Neural cell (in vitro differentiated cells): ENCODE measurements at regions not wholly inside any gene's neighbourhood (a gene's known extent, or its start where the extent isn't known, plus 50 kb on each side); places are given as distances from the start of the nearest gene placed in this dataset.

Experiments
- H2AFZ ChIP-seq: fragments of 200-600, 300-800 bp; sonication (generic), shearing (Covaris generic); 2 replicates; pipeline ENCODE4 v1.6.0; 2014; ENCODE audit warnings: low read depth, mild to moderate bottlenecking, antibody characterized with exemption, low read length, moderate library complexity
- H3F3A ChIP-seq: fragments of 200-600 bp; shearing (Covaris generic); 2 replicates; pipeline ENCODE4 v1.6.1; 2016; ENCODE audit warnings: mild to moderate bottlenecking, moderate library complexity, mixed read lengths, antibody characterized with exemption, low read length; ENCODE audit not compliant: insufficient read depth, poor library complexity, severe bottlenecking
- H3K27ac ChIP-seq: fragments of 200-600, 300-800 bp; sonication (generic), shearing (Covaris generic); 2 replicates; pipeline ENCODE4 v1.5.1; 2014; ENCODE audit warnings: mild to moderate bottlenecking, low read length, moderate library complexity
- H3K27me3 ChIP-seq: fragments of 300-800, 200-600 bp; sonication (generic), shearing (Covaris generic); 2 replicates; pipeline ENCODE4 v1.6.0; 2014; ENCODE audit warnings: mild to moderate bottlenecking, low read depth, low read length, moderate library complexity; ENCODE audit not compliant: insufficient read depth
- H3K36me3 ChIP-seq: fragments of 300-800, 200-600 bp; sonication (generic), shearing (Covaris generic); 2 replicates; pipeline ENCODE4 v1.5.1; 2014; ENCODE audit warnings: mild to moderate bottlenecking, antibody characterized with exemption, low read length, moderate library complexity; ENCODE audit not compliant: insufficient read depth
- H3K4me2 ChIP-seq: fragments of 300-800, 200-600 bp; sonication (generic), shearing (Covaris generic); 2 replicates; pipeline ENCODE4 v1.6.0; 2014; ENCODE audit warnings: mild to moderate bottlenecking, low read length
- H3K4me3 ChIP-seq: fragments of 300-800, 200-600 bp; sonication (generic), shearing (Covaris generic); 2 replicates; pipeline ENCODE4 v1.5.1; 2014; ENCODE audit warnings: mild to moderate bottlenecking, low read length, moderate library complexity
- H3K79me2 ChIP-seq: fragments of 200-600 bp; shearing (Covaris generic); replicated peaks from 2 replicates; pipeline ENCODE4 v1.6.0; 2014; ENCODE audit warnings: mild to moderate bottlenecking, low read length, moderate library complexity; ENCODE audit not compliant: insufficient read depth
- H3K9ac ChIP-seq: fragments of 300-800, 200-600 bp; sonication (generic), shearing (Covaris generic); 2 replicates; pipeline ENCODE4 v1.6.1; 2016; ENCODE audit warnings: mild to moderate bottlenecking, low read length, mixed read lengths
- H3K9me2 ChIP-seq: fragments of 200-600 bp; shearing (Covaris generic); 2 replicates; pipeline ENCODE4 v1.6.1; 2016; ENCODE audit warnings: mild to moderate bottlenecking, low read length, mixed read lengths; ENCODE audit not compliant: insufficient read depth
- H3K9me3 ChIP-seq: fragments of 200-600, 300-800 bp; sonication (generic), shearing (Covaris generic); 2 replicates; pipeline ENCODE4 v1.6.1; 2016; ENCODE audit warnings: mild to moderate bottlenecking, mixed run types, low read length, moderate library complexity, mixed read lengths
- H4K20me1 ChIP-seq: fragments of 200-600 bp; shearing (Covaris generic); 2 replicates; pipeline ENCODE4 v1.6.1; 2016; ENCODE audit warnings: mild to moderate bottlenecking, mixed run types; ENCODE audit not compliant: insufficient read depth
- EP300 ChIP-seq: fragments of 450-650 bp; conservative IDR thresholded peaks from 2 replicates; pipeline ENCODE4 v1.6.1; 2014; ENCODE audit warnings: antibody characterized with exemption, mild to moderate bottlenecking, moderate library complexity; ENCODE audit not compliant: poor library complexity, severe bottlenecking
- EZH2 ChIP-seq: fragments of 200-600, 300-800 bp; shearing (Covaris generic), sonication (generic); IDR thresholded peaks from 2 replicates; pipeline ENCODE4 v1.6.1; 2014; ENCODE audit warnings: antibody characterized with exemption, low read length, borderline replicate concordance, mild to moderate bottlenecking; ENCODE audit not compliant: insufficient read depth, poor library complexity, severe bottlenecking
- MXI1 ChIP-seq: fragments of 450-650 bp; conservative IDR thresholded peaks from 2 replicates; pipeline ENCODE4 v1.6.1; 2014; ENCODE audit warnings: antibody characterized with exemption, mild to moderate bottlenecking; ENCODE audit not compliant: poor library complexity, severe bottlenecking
- POLR2AphosphoS5 ChIP-seq: IDR thresholded peaks from 2 replicates; pipeline ENCODE4 v1.6.1; 2012
- RAD21 ChIP-seq: fragments of 450-650 bp; conservative IDR thresholded peaks from 2 replicates; pipeline ENCODE4 v1.6.1; 2014; ENCODE audit warnings: antibody characterized with exemption, mild to moderate bottlenecking, moderate library complexity
- SMC3 ChIP-seq: fragments of 450-650 bp; conservative IDR thresholded peaks from 2 replicates; pipeline ENCODE4 v1.6.1; 2014; ENCODE audit warnings: antibody characterized with exemption, mild to moderate bottlenecking, moderate library complexity; ENCODE audit not compliant: poor library complexity
- TAF1 ChIP-seq: IDR thresholded peaks from 2 replicates; pipeline ENCODE4 v1.6.1; 2012; ENCODE audit warnings: low read depth
- TF ChIP-seq, protein P1 (sequence below): IDR thresholded peaks from 2 replicates; pipeline ENCODE4 v1.6.1; 2012; ENCODE audit warnings: borderline replicate concordance
- TF ChIP-seq, protein P2 (sequence below): fragments of 450-650 bp; IDR thresholded peaks from 2 replicates; pipeline ENCODE4 v1.5.1; 2014; ENCODE audit warnings: antibody characterized with exemption, mild to moderate bottlenecking, moderate library complexity; ENCODE audit not compliant: poor library complexity, severe bottlenecking

DNA sequence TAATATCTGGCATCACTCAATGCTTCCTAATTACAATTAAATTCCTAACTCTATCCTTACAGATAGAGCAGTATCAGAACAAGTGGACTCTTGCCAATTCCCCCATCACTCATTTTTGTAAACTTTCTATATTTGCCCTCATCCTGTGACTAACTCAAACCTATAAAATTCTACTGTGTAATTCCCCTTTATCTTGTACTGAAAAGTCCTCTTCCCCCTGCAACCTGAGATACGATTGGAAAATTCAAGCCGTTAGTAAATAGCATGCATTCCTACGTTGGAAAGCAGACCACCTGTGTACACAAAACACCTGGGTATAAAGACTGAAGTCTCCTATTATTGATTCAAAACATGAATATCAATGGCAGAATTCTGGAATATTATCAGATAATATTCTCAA lies 70.4 kb upstream of the KCNQ5 start:
- TF ChIP-seq POLR2AphosphoS5 = no peak
- no peak for TF ChIP-seq EP300
- TF ChIP-seq, protein P1, sequence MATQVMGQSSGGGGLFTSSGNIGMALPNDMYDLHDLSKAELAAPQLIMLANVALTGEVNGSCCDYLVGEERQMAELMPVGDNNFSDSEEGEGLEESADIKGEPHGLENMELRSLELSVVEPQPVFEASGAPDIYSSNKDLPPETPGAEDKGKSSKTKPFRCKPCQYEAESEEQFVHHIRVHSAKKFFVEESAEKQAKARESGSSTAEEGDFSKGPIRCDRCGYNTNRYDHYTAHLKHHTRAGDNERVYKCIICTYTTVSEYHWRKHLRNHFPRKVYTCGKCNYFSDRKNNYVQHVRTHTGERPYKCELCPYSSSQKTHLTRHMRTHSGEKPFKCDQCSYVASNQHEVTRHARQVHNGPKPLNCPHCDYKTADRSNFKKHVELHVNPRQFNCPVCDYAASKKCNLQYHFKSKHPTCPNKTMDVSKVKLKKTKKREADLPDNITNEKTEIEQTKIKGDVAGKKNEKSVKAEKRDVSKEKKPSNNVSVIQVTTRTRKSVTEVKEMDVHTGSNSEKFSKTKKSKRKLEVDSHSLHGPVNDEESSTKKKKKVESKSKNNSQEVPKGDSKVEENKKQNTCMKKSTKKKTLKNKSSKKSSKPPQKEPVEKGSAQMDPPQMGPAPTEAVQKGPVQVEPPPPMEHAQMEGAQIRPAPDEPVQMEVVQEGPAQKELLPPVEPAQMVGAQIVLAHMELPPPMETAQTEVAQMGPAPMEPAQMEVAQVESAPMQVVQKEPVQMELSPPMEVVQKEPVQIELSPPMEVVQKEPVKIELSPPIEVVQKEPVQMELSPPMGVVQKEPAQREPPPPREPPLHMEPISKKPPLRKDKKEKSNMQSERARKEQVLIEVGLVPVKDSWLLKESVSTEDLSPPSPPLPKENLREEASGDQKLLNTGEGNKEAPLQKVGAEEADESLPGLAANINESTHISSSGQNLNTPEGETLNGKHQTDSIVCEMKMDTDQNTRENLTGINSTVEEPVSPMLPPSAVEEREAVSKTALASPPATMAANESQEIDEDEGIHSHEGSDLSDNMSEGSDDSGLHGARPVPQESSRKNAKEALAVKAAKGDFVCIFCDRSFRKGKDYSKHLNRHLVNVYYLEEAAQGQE = no peak
- TF ChIP-seq, protein P2, sequence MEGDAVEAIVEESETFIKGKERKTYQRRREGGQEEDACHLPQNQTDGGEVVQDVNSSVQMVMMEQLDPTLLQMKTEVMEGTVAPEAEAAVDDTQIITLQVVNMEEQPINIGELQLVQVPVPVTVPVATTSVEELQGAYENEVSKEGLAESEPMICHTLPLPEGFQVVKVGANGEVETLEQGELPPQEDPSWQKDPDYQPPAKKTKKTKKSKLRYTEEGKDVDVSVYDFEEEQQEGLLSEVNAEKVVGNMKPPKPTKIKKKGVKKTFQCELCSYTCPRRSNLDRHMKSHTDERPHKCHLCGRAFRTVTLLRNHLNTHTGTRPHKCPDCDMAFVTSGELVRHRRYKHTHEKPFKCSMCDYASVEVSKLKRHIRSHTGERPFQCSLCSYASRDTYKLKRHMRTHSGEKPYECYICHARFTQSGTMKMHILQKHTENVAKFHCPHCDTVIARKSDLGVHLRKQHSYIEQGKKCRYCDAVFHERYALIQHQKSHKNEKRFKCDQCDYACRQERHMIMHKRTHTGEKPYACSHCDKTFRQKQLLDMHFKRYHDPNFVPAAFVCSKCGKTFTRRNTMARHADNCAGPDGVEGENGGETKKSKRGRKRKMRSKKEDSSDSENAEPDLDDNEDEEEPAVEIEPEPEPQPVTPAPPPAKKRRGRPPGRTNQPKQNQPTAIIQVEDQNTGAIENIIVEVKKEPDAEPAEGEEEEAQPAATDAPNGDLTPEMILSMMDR = no peak
- no peak for TF ChIP-seq TAF1
- no peak for TF ChIP-seq EZH2
- TF ChIP-seq MXI1 = no peak
- H3K27ac ChIP-seq = no peak overlapping the region
- H3K9me2 ChIP-seq = no peaks in the 10 kb centered on the region
- no peaks in the 10 kb centered on the region for H3K9me3 ChIP-seq
- H3K4me3 ChIP-seq = no peak overlapping the region
- H3F3A ChIP-seq = peaks cover 4% of the 10 kb centered on the region
- H3K4me2 ChIP-seq = no peak overlapping the region
- no peak overlapping the region for H2AFZ ChIP-seq
- H3K79me2 ChIP-seq = no peaks in the 10 kb centered on the region
- no peaks in the 10 kb centered on the region for H3K27me3 ChIP-seq
- no peaks in the 10 kb centered on the region for H4K20me1 ChIP-seq
- no peaks in the 10 kb centered on the region for H3K36me3 ChIP-seq
- no peak overlapping the region for H3K9ac ChIP-seq

DNA sequence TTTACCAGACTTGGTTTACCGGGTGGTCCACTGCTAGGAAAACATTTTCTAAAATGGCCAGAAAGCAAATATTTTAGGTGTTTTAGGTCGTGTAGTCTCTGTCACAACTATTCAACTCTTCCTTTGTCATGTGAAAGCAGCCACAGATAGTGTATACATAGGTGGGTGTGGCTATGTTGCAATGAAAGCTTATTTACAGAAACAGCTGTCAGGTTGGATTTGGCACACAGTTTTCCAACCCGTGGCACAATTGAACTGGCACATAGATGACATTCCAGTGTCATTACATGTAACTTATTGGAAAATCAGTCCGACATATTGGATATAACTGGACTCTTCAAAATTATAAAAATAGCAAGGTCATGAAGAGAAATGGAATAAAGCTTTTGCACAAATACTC lies 68.9 kb upstream of the KCNQ5 start:
- TF ChIP-seq SMC3 = no peak
- no peak for TF ChIP-seq EZH2
- TF ChIP-seq POLR2AphosphoS5 = no peak
- TF ChIP-seq RAD21 = no peak
- no peak for TF ChIP-seq TAF1
- no peak for TF ChIP-seq EP300
- no peak for TF ChIP-seq MXI1
- TF ChIP-seq, protein P2 = no peak
- TF ChIP-seq, protein P1 = no peak
- H3K79me2 ChIP-seq = no peaks in the 10 kb centered on the region
- H3K9ac ChIP-seq = no peak overlapping the region
- no peak overlapping the region for H2AFZ ChIP-seq
- no peaks in the 10 kb centered on the region for H3K9me2 ChIP-seq
- no peaks in the 10 kb centered on the region for H3K36me3 ChIP-seq
- H4K20me1 ChIP-seq = no peaks in the 10 kb centered on the region
- H3K4me2 ChIP-seq = no peak overlapping the region
- no peaks in the 10 kb centered on the region for H3K9me3 ChIP-seq
- H3K27me3 ChIP-seq = no peaks in the 10 kb centered on the region
- peaks cover 4% of the 10 kb centered on the region for H3F3A ChIP-seq
- H3K4me3 ChIP-seq = no peak overlapping the region
- H3K27ac ChIP-seq = no peak overlapping the region
